HG03521 (cell line): ENCODE measurements at regions not wholly inside any gene's neighbourhood (a gene's known extent, or its start where the extent isn't known, plus 50 kb on each side); places are given as distances from the start of the nearest gene placed in this dataset.
"Not testable (repeated sequence)": the region's sequence is repeated elsewhere in the genome, so short reads cannot be mapped to it uniquely, and the experiment has no call there.

Source experiments
- ATAC-seq: cut with Tn5 transposase; IDR thresholded peaks from one replicate; pipeline ENCODE4 v1.9.1; 2021; ENCODE audit warnings: mild to moderate bottlenecking, moderate library complexity; ENCODE audit not compliant: unreplicated experiment

- ATAC-seq: no peak
Measured at GRCh38 chr5:40165789-40166728, 513.7 kb upstream of the PTGER4 start.

- ATAC-seq: no peak
Measured at GRCh38 chr5:40165106-40165788, 514.5 kb upstream of the PTGER4 start.

- ATAC-seq: no peak
Measured at GRCh38 chr5:40160435-40160834, 519.3 kb upstream of the PTGER4 start.

- no peak for ATAC-seq
Measured at GRCh38 chr5:40154194-40154593, 525.5 kb upstream of the PTGER4 start.

- no peak for ATAC-seq
Measured at GRCh38 chr5:40150896-40151295, 528.8 kb upstream of the PTGER4 start.

GRCh38 chr5:40141896-40142295 is 537.8 kb upstream of the PTGER4 start:
- no peak for ATAC-seq

GRCh38 chr5:40141418-40141817 is 538.3 kb upstream of the PTGER4 start:
- no peak for ATAC-seq

GRCh38 chr5:40137223-40137622 is 542.5 kb upstream of the PTGER4 start:
- no peak for ATAC-seq

- no peak for ATAC-seq
Measured at GRCh38 chr5:40134883-40135520, 544.7 kb upstream of the PTGER4 start.

- ATAC-seq: no peak
Measured at GRCh38 chr5:40124367-40124766, 555.3 kb upstream of the PTGER4 start.

- no peak for ATAC-seq
Measured at GRCh38 chr5:40121236-40121635, 558.5 kb upstream of the PTGER4 start.

GRCh38 chr5:40112875-40113274 is 566.8 kb upstream of the PTGER4 start:
- no peak for ATAC-seq

- ATAC-seq: not testable (repeated sequence)
Measured at GRCh38 chr5:40111036-40111435, 568.7 kb upstream of the PTGER4 start.

- not testable (repeated sequence) for ATAC-seq
Measured at GRCh38 chr5:40108764-40109390, 570.8 kb upstream of the PTGER4 start.

GRCh38 chr5:40107786-40108185 is 571.9 kb upstream of the PTGER4 start:
- not testable (repeated sequence) for ATAC-seq

- ATAC-seq: no peak
Measured at GRCh38 chr5:40106847-40107246, 572.9 kb upstream of the PTGER4 start.

GRCh38 chr5:40098313-40098712 is 581.4 kb upstream of the PTGER4 start:
- no peak for ATAC-seq

GRCh38 chr5:40093550-40093949 is 586.2 kb upstream of the PTGER4 start:
- no peak for ATAC-seq

- no peak for ATAC-seq
Measured at GRCh38 chr5:40089269-40089668, 590.4 kb upstream of the PTGER4 start.

GRCh38 chr5:40084614-40085013 is 595.1 kb upstream of the PTGER4 start:
- no peak for ATAC-seq

- no peak for ATAC-seq
Measured at GRCh38 chr5:40082313-40082712, 597.4 kb upstream of the PTGER4 start.
